Neural progenitor cell (in vitro differentiated cells): ENCODE measurements at regions not wholly inside any gene's neighbourhood (a gene's known extent, or its start where the extent isn't known, plus 50 kb on each side); places are given as distances from the start of the nearest gene placed in this dataset.

ENCODE experiments used
- DNase-seq: peaks from one replicate; pipeline ENCODE4 v3.0.0-alpha.2; 2016; ENCODE audit warnings: low spot score
- H2AFZ ChIP-seq: fragments of 200-600 bp; sonication (generic); replicated peaks from 2 replicates; pipeline ENCODE4 v1.6.1; 2016; ENCODE audit warnings: antibody characterized with exemption
- H3F3A ChIP-seq: fragments of 200-600 bp; sonication (generic); 2 replicates; pipeline ENCODE4 v1.6.1; 2016; ENCODE audit warnings: antibody characterized with exemption, low read depth
- H3K27ac ChIP-seq: fragments of 200-600 bp; sonication (generic); 2 replicates; pipeline ENCODE4 v1.5.1; 2016; ENCODE audit warnings: mild to moderate bottlenecking
- H3K27me3 ChIP-seq: fragments of 200-600 bp; sonication (generic); 2 replicates; pipeline ENCODE4 v1.6.1; 2016; ENCODE audit warnings: mild to moderate bottlenecking, moderate library complexity
- H3K36me3 ChIP-seq: fragments of 200-600 bp; sonication (generic); 2 replicates; pipeline ENCODE4 v1.5.1; 2016
- H3K4me1 ChIP-seq: fragments of 200-600 bp; sonication (generic); 2 replicates; pipeline ENCODE4 v1.6.1; 2016; ENCODE audit warnings: mixed run types
- H3K4me2 ChIP-seq: fragments of 200-600 bp; sonication (generic); 2 replicates; pipeline ENCODE4 v1.6.1; 2016
- H3K4me3 ChIP-seq: fragments of 200-600 bp; sonication (generic); 2 replicates; pipeline ENCODE4 v1.5.1; 2016
- H3K79me2 ChIP-seq: fragments of 200-600 bp; sonication (generic); 2 replicates; pipeline ENCODE4 v1.6.1; 2016; ENCODE audit warnings: low read depth
- H3K9ac ChIP-seq: fragments of 200-600 bp; sonication (generic); 2 replicates; pipeline ENCODE4 v1.6.1; 2016
- H3K9me3 ChIP-seq: fragments of 200-600 bp; sonication (generic); 2 replicates; pipeline ENCODE4 v1.5.1; 2016; ENCODE audit warnings: low read depth
- H4K20me1 ChIP-seq: fragments of 200-600 bp; sonication (generic); 2 replicates; pipeline ENCODE4 v1.6.1; 2016; ENCODE audit warnings: low read depth
- H3K27ac Mint-ChIP-seq: 3 replicates; pipeline ENCODE4 v1.8.0; 2021; ENCODE audit warnings: mixed read lengths
- H3K27me3 Mint-ChIP-seq: 2 replicates; pipeline ENCODE4 v1.8.0; 2022; ENCODE audit warnings: low read depth, mild to moderate bottlenecking, inconsistent platforms, moderate library complexity, mixed read lengths; ENCODE audit not compliant: insufficient read depth
- H3K36me3 Mint-ChIP-seq: 3 replicates; pipeline ENCODE4 v1.8.0; 2021; ENCODE audit warnings: mixed read lengths
- H3K4me1 Mint-ChIP-seq: 3 replicates; pipeline ENCODE4 v1.8.0; 2021; ENCODE audit warnings: mixed read lengths
- H3K4me3 Mint-ChIP-seq: 3 replicates; pipeline ENCODE4 v1.8.0; 2021; ENCODE audit warnings: mild to moderate bottlenecking, moderate library complexity, mixed read lengths
- H3K9me3 Mint-ChIP-seq: 3 replicates; pipeline ENCODE4 v1.8.0; 2020; ENCODE audit warnings: mixed read lengths
- EZH2 ChIP-seq: fragments of 200-600 bp; sonication (generic); IDR thresholded peaks from 2 replicates; pipeline ENCODE4 v1.6.1; 2017; ENCODE audit warnings: antibody characterized with exemption, mild to moderate bottlenecking, moderate library complexity
- EZH2phosphoT487 ChIP-seq: fragments of 200-600 bp; sonication (generic); IDR thresholded peaks from 2 replicates; pipeline ENCODE4 v1.6.1; 2017; ENCODE audit warnings: antibody characterized with exemption
- TF ChIP-seq, protein P1 (sequence below): fragments of 200-600 bp; sonication (generic); IDR thresholded peaks from 2 replicates; pipeline ENCODE4 v1.5.1; 2017; ENCODE audit warnings: antibody characterized with exemption, mild to moderate bottlenecking

DNA sequence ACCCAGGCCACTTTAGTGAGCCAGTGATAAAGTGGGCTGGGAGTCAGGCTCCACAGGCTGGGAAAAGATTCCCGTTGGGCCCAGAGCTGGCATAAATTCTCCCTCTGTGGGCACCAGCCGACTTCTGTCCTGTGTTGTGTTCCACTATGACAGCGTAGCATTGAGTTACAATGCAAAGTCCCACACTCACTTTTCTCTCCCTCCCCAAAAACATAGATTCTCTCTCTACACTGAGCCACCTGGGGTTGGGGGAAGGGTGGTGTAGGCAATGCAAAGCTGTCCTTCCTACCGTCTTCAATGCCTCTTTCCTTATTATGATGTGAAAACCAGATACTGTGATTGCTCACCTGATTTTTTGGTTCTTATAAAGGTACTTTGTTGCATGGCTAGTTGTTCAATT lies 566.2 kb downstream of the RAPGEF2 start:
- Histone ChIP-seq H3F3A (no peaks in the 10 kb centered on the region), H2AFZ (no peak overlapping the region), H3K9ac (no peak overlapping the region), H3K27ac (no peak overlapping the region), H3K4me2 (no peak overlapping the region), H3K4me1 (no peaks in the 10 kb centered on the region), H4K20me1 (no peaks in the 10 kb centered on the region), H3K36me3 (no peaks in the 10 kb centered on the region), H3K27me3 (no peaks in the 10 kb centered on the region), H3K79me2 (no peaks in the 10 kb centered on the region), H3K4me3 (no peak overlapping the region), H3K9me3 (no peaks in the 10 kb centered on the region)
- peaks cover 18% of the 10 kb centered on the region for H3K9me3 Mint-ChIP-seq
- H3K27me3 Mint-ChIP-seq = peaks cover 3% of the 10 kb centered on the region
- peaks cover 4% of the 10 kb centered on the region for H3K4me1 Mint-ChIP-seq
- TF ChIP-seq EZH2 (no peak), EZH2phosphoT487 (no peak)
- TF ChIP-seq, protein P1, sequence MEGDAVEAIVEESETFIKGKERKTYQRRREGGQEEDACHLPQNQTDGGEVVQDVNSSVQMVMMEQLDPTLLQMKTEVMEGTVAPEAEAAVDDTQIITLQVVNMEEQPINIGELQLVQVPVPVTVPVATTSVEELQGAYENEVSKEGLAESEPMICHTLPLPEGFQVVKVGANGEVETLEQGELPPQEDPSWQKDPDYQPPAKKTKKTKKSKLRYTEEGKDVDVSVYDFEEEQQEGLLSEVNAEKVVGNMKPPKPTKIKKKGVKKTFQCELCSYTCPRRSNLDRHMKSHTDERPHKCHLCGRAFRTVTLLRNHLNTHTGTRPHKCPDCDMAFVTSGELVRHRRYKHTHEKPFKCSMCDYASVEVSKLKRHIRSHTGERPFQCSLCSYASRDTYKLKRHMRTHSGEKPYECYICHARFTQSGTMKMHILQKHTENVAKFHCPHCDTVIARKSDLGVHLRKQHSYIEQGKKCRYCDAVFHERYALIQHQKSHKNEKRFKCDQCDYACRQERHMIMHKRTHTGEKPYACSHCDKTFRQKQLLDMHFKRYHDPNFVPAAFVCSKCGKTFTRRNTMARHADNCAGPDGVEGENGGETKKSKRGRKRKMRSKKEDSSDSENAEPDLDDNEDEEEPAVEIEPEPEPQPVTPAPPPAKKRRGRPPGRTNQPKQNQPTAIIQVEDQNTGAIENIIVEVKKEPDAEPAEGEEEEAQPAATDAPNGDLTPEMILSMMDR = no peak
- no peak overlapping the region for H3K27ac Mint-ChIP-seq
- no peak for DNase-seq
- no peak overlapping the region for H3K4me3 Mint-ChIP-seq
- peaks cover 6% of the 10 kb centered on the region for H3K36me3 Mint-ChIP-seq

DNA sequence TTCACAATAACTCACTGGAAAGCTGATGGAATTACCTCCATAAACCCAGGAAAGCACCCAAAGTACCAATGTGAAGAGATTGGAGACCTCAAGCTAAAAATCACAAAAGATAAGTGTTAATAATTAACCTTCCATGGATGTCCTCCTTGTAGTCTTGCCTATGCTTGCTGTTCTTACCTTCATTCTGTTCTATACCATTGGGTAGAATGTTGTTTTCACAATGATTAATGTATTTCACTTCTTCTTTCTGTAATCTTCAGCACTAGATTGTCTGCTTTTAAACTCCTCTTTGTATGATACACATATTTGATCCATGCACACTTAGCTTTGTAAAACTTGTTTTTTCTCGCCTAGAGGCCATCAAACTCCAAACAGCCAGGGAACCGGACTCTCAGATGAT lies 570.3 kb downstream of the RAPGEF2 start:
- no peaks in the 10 kb centered on the region for H3F3A ChIP-seq
- H3K36me3 ChIP-seq = no peaks in the 10 kb centered on the region
- H3K27ac Mint-ChIP-seq = peak overlapping the region; percentile 34
- no peak overlapping the region for H2AFZ ChIP-seq
- H3K79me2 ChIP-seq = no peaks in the 10 kb centered on the region
- DNase-seq = no peak
- H3K4me1 ChIP-seq = no peaks in the 10 kb centered on the region
- H3K9me3 ChIP-seq = no peaks in the 10 kb centered on the region
- TF ChIP-seq, protein P1 = no peak
- TF ChIP-seq EZH2phosphoT487 = no peak
- TF ChIP-seq EZH2 = no peak
- peaks cover 18% of the 10 kb centered on the region for H3K4me1 Mint-ChIP-seq
- peaks cover 2% of the 10 kb centered on the region for H3K27me3 Mint-ChIP-seq
- H3K9me3 Mint-ChIP-seq = peaks cover 9% of the 10 kb centered on the region
- H3K27me3 ChIP-seq = no peaks in the 10 kb centered on the region
- H4K20me1 ChIP-seq = no peaks in the 10 kb centered on the region
- no peak overlapping the region for H3K4me3 ChIP-seq
- H3K4me2 ChIP-seq = no peak overlapping the region
- H3K4me3 Mint-ChIP-seq = no peak overlapping the region
- no peak overlapping the region for H3K27ac ChIP-seq
- no peak overlapping the region for H3K9ac ChIP-seq
- no peaks in the 10 kb centered on the region for H3K36me3 Mint-ChIP-seq

DNA sequence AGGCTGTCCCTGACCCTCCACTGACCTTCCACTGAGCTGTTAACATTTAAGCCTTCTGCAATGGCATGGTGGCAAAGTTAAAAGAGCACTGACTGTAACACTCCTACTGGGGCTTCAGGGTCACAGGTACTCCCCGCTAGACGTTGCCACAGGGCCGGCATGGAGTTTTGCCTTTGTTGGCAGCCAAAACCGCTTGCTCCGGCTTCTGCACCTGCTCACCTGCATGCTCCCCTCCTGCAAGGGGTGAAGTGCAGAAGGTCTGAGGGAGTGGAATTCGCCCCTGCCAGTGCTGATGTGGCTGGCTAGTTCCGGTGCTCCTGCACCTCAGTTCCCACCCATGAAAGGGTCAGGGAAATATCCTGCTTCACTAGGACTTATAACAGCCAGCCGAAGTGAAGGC lies 571.4 kb downstream of the RAPGEF2 start:
- no peaks in the 10 kb centered on the region for H3F3A ChIP-seq
- H3K27ac ChIP-seq = no peak overlapping the region
- H2AFZ ChIP-seq = no peak overlapping the region
- no peaks in the 10 kb centered on the region for H3K79me2 ChIP-seq
- no peak for DNase-seq
- H3K27me3 Mint-ChIP-seq = peaks cover 2% of the 10 kb centered on the region
- H3K4me1 Mint-ChIP-seq = peaks cover 28% of the 10 kb centered on the region
- no peak overlapping the region for H3K4me3 Mint-ChIP-seq
- no peaks in the 10 kb centered on the region for H3K27me3 ChIP-seq
- no peak overlapping the region for H3K4me2 ChIP-seq
- no peak for TF ChIP-seq EZH2phosphoT487
- TF ChIP-seq, protein P1 = no peak
- TF ChIP-seq EZH2 = no peak
- no peaks in the 10 kb centered on the region for H4K20me1 ChIP-seq
- H3K27ac Mint-ChIP-seq = peak overlapping the region; percentile 63
- no peaks in the 10 kb centered on the region for H3K36me3 Mint-ChIP-seq
- no peaks in the 10 kb centered on the region for H3K4me1 ChIP-seq
- H3K4me3 ChIP-seq = no peak overlapping the region
- H3K9ac ChIP-seq = no peak overlapping the region
- H3K9me3 Mint-ChIP-seq = peaks cover 7% of the 10 kb centered on the region
- H3K36me3 ChIP-seq = no peaks in the 10 kb centered on the region
- no peaks in the 10 kb centered on the region for H3K9me3 ChIP-seq

DNA sequence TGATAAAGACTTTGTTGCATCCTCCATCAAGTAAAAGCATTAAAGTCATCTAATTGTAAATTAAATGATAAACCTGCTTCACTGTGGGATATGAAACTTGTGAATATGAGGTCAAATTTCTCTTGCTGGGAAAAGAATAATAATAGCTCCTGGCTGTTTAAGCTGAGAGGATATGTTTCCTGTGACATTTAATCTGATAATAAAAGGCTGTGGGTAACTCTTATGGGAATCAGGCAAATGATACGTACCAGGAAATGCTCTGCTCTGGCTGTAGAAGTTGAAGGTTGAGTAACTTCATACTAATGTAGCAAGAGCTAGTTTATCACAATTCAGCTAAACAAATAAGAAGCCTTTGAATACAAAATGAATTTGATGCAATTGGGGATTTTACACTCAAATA lies 574.6 kb downstream of the RAPGEF2 start:
- Histone ChIP-seq H3K9me3 (no peaks in the 10 kb centered on the region), H3K9ac (no peak overlapping the region), H2AFZ (no peak overlapping the region), H3K36me3 (no peaks in the 10 kb centered on the region), H3K27ac (no peak overlapping the region), H3K4me3 (no peak overlapping the region), H3F3A (no peaks in the 10 kb centered on the region), H3K79me2 (no peaks in the 10 kb centered on the region), H3K4me2 (no peak overlapping the region), H3K27me3 (no peaks in the 10 kb centered on the region), H4K20me1 (no peaks in the 10 kb centered on the region), H3K4me1 (peaks cover 8% of the 10 kb centered on the region)
- no peak for DNase-seq
- Mint-ChIP-seq H3K9me3 (peaks cover 20% of the 10 kb centered on the region), H3K36me3 (peaks cover 9% of the 10 kb centered on the region), H3K4me3 (no peak overlapping the region), H3K27ac (peak overlapping the region; percentile 34), H3K4me1 (peaks cover 35% of the 10 kb centered on the region), H3K27me3 (peaks cover 4% of the 10 kb centered on the region)
- no peak for TF ChIP-seq EZH2
